HepG2 (cell line): ENCODE measurements at regions not wholly inside any gene's neighbourhood (a gene's known extent, or its start where the extent isn't known, plus 50 kb on each side); places are given as distances from the start of the nearest gene placed in this dataset.

ENCODE experiments used
- ATAC-seq: fragments of 200-7000 bp; cut with Tn5 transposase; 3 replicates; pipeline ENCODE4 v1.9.1; 2020; ENCODE audit warnings: mild to moderate bottlenecking, moderate library complexity
- BruUV-seq: library from RNA; stranded (reverse); fragments of 400-500 nt; replicated peaks from 2 replicates; lab custom pipeline; 2021; lab: Mats Ljungman, UMichigan
- CTCF ChIA-PET: fragments of 300-600 bp; formaldehyde crosslinking; extraction: SDS; loops from one replicate; lab custom pipeline; 2021; ENCODE audit warnings: low total read pairs, inconsistent platforms, low intra/inter-chr PET ratio; lab: Yijun Ruan, JAX
- POLR2A ChIA-PET: fragments of 350-600 bp; sonication (Branson Sonifier 250); formaldehyde crosslinking; loops from one replicate; lab custom pipeline; 2020; ENCODE audit warnings: antibody characterized with exemption, inconsistent platforms; lab: Yijun Ruan, JAX
- DNase-seq: peaks from one replicate; pipeline ENCODE4 v3.0.0-alpha.2; 2015; ENCODE audit warnings: low spot score
- FAIRE-seq: peaks from 3 replicates; lab custom pipeline; 2011; peaks lifted over from hg19 to GRCh38; lab: Jason Lieb, UNC
- H2AFZ ChIP-seq: one replicate; pipeline ENCODE4 v1.6.1; 2011; ENCODE audit warnings: low read length, inconsistent platforms
- H3K27ac ChIP-seq: fragments of 300-600 bp; 3 replicates; pipeline ENCODE4 v1.8.0; 2011; ENCODE audit warnings: mixed run types, mild to moderate bottlenecking, mixed read lengths, low read length, inconsistent platforms; ENCODE audit not compliant: insufficient read depth; ENCODE audit errors: extremely low read length
- H3K27me3 ChIP-seq, 2 experiments: fragments of 200-600 bp in 1 of 2; 2 replicates in 1 of 2; 3 replicates in 1 of 2; pipeline versions ENCODE4 v1.6.0 to v1.8.0; 2011; ENCODE audit warnings: low read length in 2 of 2, mild to moderate bottlenecking in 2 of 2, moderate library complexity in 2 of 2, inconsistent platforms in 1 of 2; ENCODE audit not compliant: insufficient read depth in 2 of 2, control insufficient read depth in 1 of 2
- H3K36me3 ChIP-seq, 2 experiments: fragments of 200-600 bp in 1 of 2; replicated peaks in 1 of 2; 2 replicates in 1 of 2; 3 replicates in 1 of 2; pipeline versions ENCODE4 v1.5.1 to v1.8.0; 2011; ENCODE audit warnings: low read length in 2 of 2, inconsistent platforms in 1 of 2; ENCODE audit not compliant: insufficient read depth in 2 of 2, control insufficient read depth in 1 of 2
- H3K4me1 ChIP-seq: 2 replicates; pipeline ENCODE4 v1.5.1; 2012; ENCODE audit warnings: low read length, inconsistent platforms; ENCODE audit not compliant: insufficient read depth
- H3K4me2 ChIP-seq: 2 replicates; pipeline ENCODE4 v1.6.0; 2011; ENCODE audit warnings: low read depth, low read length, inconsistent platforms
- H3K4me3 ChIP-seq, 3 experiments: fragments of 200-600 bp in 1 of 3; sonication (generic), shearing (Covaris generic) in 1 of 3; replicated peaks in 1 of 3; 2 replicates each; pipeline ENCODE4 v1.5.1; 2011 to 2016; ENCODE audit warnings: low read length in 3 of 3, inconsistent platforms in 2 of 3, low read depth in 2 of 3, mild to moderate bottlenecking in 2 of 3, control low read depth in 1 of 3, mixed read lengths in 1 of 3; ENCODE audit not compliant: insufficient read depth in 1 of 3
- H3K79me2 ChIP-seq: one replicate; pipeline ENCODE4 v1.6.1; 2011; ENCODE audit warnings: low read length, inconsistent platforms; ENCODE audit not compliant: insufficient read depth
- H3K9ac ChIP-seq: 2 replicates; pipeline ENCODE4 v1.6.0; 2011; ENCODE audit warnings: mild to moderate bottlenecking, low read depth, low read length, inconsistent platforms; ENCODE audit not compliant: insufficient read depth
- H3K9me3 ChIP-seq: 2 replicates; pipeline ENCODE4 v1.5.1; 2012; ENCODE audit warnings: mild to moderate bottlenecking, low read length
- H4K20me1 ChIP-seq: 2 replicates; pipeline ENCODE4 v1.6.0; 2011; ENCODE audit warnings: inconsistent platforms, mild to moderate bottlenecking, low read length, moderate library complexity; ENCODE audit not compliant: insufficient read depth
- ARNTL ChIP-seq: sonication (generic); formaldehyde crosslinking; IDR thresholded peaks from 2 replicates; pipeline ENCODE4 v1.4.0; 2020; ENCODE audit warnings: mild to moderate bottlenecking, missing genetic modification reagents
- JUND ChIP-seq: sonication (generic); formaldehyde crosslinking; IDR thresholded peaks from 2 replicates; pipeline ENCODE4 v1.8.0; 2022; ENCODE audit warnings: mild to moderate bottlenecking, missing genetic modification reagents
- MXI1 ChIP-seq: IDR thresholded peaks from 3 replicates; pipeline ENCODE4 v1.6.1; 2012; ENCODE audit warnings: low read depth, low read length, inconsistent platforms, borderline replicate concordance
- NONO ChIP-seq, 2 experiments: fragments of 450-650 bp in 1 of 2; sonication (generic) in 1 of 2; formaldehyde crosslinking in 1 of 2; IDR thresholded peaks in 1 of 2; conservative IDR thresholded peaks in 1 of 2; 2 replicates each; pipeline versions ENCODE4 v1.6.1 to v1.8.0; 2017 to 2022; ENCODE audit warnings: mild to moderate bottlenecking in 1 of 2, missing genetic modification reagents in 1 of 2, moderate library complexity in 1 of 2
- ONECUT2 ChIP-seq: sonication (generic); formaldehyde crosslinking; IDR thresholded peaks from 2 replicates; pipeline ENCODE4 v1.4.0; 2020; ENCODE audit warnings: missing genetic modification reagents
- RBAK ChIP-seq: sonication (generic); formaldehyde crosslinking; IDR thresholded peaks from 2 replicates; pipeline ENCODE4 v1.5.1; 2020; ENCODE audit warnings: mild to moderate bottlenecking, missing genetic modification reagents
- ZKSCAN1 ChIP-seq: fragments of 150-350 bp; IDR thresholded peaks from 2 replicates; pipeline ENCODE4 v1.6.1; 2014; ENCODE audit warnings: low read length
- ZNF781 ChIP-seq: sonication (generic); formaldehyde crosslinking; IDR thresholded peaks from 2 replicates; pipeline ENCODE4 v1.5.1; 2020; ENCODE audit warnings: borderline replicate concordance, mild to moderate bottlenecking, missing genetic modification reagents; ENCODE audit errors: not compliant biosample characterization
- ZSCAN30 ChIP-seq: sonication (generic); formaldehyde crosslinking; IDR thresholded peaks from 2 replicates; pipeline ENCODE4 v1.5.0; 2020; ENCODE audit warnings: mild to moderate bottlenecking, missing genetic modification reagents
- WGBS: methylation state at CpG from one replicate; pipeline ENCODE4 v1.1.6; 2017; ENCODE audit warnings: low lambda C conversion rate; 5-methylcytosine and 5-hydroxymethylcytosine counted together
- in situ Hi-C: cut with HindIII; loops from 2 replicates; pipeline ENCODE4 v1.10.0; 2017; ENCODE audit warnings: low pct_unique_long_range_greater_than_20kb; ENCODE audit not compliant: extremely low pct_ligation_motif_present
- intact Hi-C: fragments of 100-400 bp; cut with micrococcal nuclease; formaldehyde crosslinking; loops from one replicate; pipeline ENCODE4 v1.10.0; 2022; ENCODE audit not compliant: unreplicated experiment
- TF ChIP-seq, protein P1 (sequence below): sonication (generic); formaldehyde crosslinking; IDR thresholded peaks from 2 replicates; pipeline ENCODE4 v1.5.0; 2020; ENCODE audit warnings: mild to moderate bottlenecking, missing genetic modification reagents
- TF ChIP-seq, protein P2 (sequence below), 2 experiments: sonication (generic) in 1 of 2; formaldehyde crosslinking in 1 of 2; IDR thresholded peaks; 2 replicates each; pipeline versions ENCODE4 v1.4.0 to v1.6.1; 2018 to 2020; ENCODE audit warnings: missing genetic modification reagents in 2 of 2, borderline replicate concordance in 1 of 2, low read depth in 1 of 2, mild to moderate bottlenecking in 1 of 2, missing biosample characterization in 1 of 2
- TF ChIP-seq, protein P3 (sequence below): fragments of 450-650 bp; IDR thresholded peaks from 2 replicates; pipeline ENCODE4 v1.6.1; 2017; ENCODE audit warnings: mild to moderate bottlenecking

DNA sequence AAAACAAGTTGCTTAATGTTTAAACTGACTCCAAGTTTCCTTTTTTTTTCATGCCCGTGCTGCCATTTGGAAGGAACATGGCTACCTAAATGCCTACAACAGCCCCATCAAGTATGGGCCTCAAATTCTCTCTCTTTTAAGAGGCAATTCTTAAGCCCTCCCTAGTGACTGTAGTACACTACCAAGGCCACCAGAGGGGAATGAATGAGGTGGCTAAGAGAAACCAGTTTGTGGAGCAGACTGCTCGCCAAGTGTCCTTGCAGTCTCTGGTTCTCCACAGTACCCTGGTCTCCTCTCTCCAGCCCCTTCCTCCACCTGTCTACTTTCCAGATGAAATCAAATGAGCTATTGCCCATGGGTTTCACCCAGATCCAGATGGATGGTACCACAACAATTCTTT lies 1809.6 kb downstream of the BRINP3 start:
- ATAC-seq: peak; percentile 65
- ChIA-PET POLR2A (no interaction called here), CTCF (no interaction called here)
- intact Hi-C loops (no loop called here), in situ Hi-C loops (no loop called here)
- Histone ChIP-seq H2AFZ (no peak overlapping the region), H3K4me1 (no peaks in the 10 kb centered on the region), H3K4me3 (no peak overlapping the region), H3K9me3 (no peaks in the 10 kb centered on the region), H3K4me2 (no peak overlapping the region), H3K27ac (no peak overlapping the region), H3K79me2 (no peaks in the 10 kb centered on the region), H3K27me3 (no peaks in the 10 kb centered on the region), H3K9ac (no peak overlapping the region), H4K20me1 (no peaks in the 10 kb centered on the region), H3K36me3 (no peaks in the 10 kb centered on the region)
- no peak for FAIRE-seq
- no peak for TF ChIP-seq MXI1
- no peak for TF ChIP-seq ONECUT2 (CRISPR knock-in tag)
- no peak for TF ChIP-seq ARNTL (CRISPR knock-in tag)
- TF ChIP-seq, protein P1, sequence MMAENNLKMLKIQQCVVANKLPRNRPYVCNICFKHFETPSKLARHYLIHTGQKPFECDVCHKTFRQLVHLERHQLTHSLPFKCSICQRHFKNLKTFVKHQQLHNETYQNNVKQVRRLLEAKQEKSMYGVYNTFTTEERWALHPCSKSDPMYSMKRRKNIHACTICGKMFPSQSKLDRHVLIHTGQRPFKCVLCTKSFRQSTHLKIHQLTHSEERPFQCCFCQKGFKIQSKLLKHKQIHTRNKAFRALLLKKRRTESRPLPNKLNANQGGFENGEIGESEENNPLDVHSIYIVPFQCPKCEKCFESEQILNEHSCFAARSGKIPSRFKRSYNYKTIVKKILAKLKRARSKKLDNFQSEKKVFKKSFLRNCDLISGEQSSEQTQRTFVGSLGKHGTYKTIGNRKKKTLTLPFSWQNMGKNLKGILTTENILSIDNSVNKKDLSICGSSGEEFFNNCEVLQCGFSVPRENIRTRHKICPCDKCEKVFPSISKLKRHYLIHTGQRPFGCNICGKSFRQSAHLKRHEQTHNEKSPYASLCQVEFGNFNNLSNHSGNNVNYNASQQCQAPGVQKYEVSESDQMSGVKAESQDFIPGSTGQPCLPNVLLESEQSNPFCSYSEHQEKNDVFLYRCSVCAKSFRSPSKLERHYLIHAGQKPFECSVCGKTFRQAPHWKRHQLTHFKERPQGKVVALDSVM (CRISPR knock-in tag): no peak
- no peak for TF ChIP-seq JUND (CRISPR knock-in tag)
- no peak for TF ChIP-seq RBAK (CRISPR knock-in tag)
- TF ChIP-seq, protein P2, sequence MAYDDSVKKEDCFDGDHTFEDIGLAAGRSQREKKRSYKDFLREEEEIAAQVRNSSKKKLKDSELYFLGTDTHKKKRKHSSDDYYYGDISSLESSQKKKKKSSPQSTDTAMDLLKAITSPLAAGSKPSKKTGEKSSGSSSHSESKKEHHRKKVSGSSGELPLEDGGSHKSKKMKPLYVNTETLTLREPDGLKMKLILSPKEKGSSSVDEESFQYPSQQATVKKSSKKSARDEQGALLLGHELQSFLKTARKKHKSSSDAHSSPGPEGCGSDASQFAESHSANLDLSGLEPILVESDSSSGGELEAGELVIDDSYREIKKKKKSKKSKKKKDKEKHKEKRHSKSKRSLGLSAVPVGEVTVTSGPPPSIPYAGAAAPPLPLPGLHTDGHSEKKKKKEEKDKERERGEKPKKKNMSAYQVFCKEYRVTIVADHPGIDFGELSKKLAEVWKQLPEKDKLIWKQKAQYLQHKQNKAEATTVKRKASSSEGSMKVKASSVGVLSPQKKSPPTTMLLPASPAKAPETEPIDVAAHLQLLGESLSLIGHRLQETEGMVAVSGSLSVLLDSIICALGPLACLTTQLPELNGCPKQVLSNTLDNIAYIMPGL (CRISPR knock-in tag; IDR thresholded peaks at IDR 0.05; ENCODE audit: borderline replicate concordance in 1 of 2, low read depth in 1 of 2): no peak
- no peak for TF ChIP-seq ZKSCAN1
- TF ChIP-seq ZNF781 (CRISPR knock-in tag): no peak
- no peak for TF ChIP-seq ZSCAN30 (CRISPR knock-in tag)
- TF ChIP-seq NONO (IDR thresholded peaks at IDR 0.05): no peak
- TF ChIP-seq NONO (CRISPR knock-in tag; conservative IDR thresholded peaks at IDR 0.05): no peak
- TF ChIP-seq, protein P3, sequence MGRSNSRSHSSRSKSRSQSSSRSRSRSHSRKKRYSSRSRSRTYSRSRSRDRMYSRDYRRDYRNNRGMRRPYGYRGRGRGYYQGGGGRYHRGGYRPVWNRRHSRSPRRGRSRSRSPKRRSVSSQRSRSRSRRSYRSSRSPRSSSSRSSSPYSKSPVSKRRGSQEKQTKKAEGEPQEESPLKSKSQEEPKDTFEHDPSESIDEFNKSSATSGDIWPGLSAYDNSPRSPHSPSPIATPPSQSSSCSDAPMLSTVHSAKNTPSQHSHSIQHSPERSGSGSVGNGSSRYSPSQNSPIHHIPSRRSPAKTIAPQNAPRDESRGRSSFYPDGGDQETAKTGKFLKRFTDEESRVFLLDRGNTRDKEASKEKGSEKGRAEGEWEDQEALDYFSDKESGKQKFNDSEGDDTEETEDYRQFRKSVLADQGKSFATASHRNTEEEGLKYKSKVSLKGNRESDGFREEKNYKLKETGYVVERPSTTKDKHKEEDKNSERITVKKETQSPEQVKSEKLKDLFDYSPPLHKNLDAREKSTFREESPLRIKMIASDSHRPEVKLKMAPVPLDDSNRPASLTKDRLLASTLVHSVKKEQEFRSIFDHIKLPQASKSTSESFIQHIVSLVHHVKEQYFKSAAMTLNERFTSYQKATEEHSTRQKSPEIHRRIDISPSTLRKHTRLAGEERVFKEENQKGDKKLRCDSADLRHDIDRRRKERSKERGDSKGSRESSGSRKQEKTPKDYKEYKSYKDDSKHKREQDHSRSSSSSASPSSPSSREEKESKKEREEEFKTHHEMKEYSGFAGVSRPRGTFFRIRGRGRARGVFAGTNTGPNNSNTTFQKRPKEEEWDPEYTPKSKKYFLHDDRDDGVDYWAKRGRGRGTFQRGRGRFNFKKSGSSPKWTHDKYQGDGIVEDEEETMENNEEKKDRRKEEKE: no peak
- 7% methylated on average over 2 of the region's 2 CpGs for WGBS
- no TSS peak for BruUV-seq
- peak; percentile 1 for DNase-seq
